ENCODE measurements at regions not wholly inside any gene's neighbourhood (a gene's known extent, or its start where the extent isn't known, plus 50 kb on each side); places are given as distances from the start of the nearest gene placed in this dataset.

DNA sequence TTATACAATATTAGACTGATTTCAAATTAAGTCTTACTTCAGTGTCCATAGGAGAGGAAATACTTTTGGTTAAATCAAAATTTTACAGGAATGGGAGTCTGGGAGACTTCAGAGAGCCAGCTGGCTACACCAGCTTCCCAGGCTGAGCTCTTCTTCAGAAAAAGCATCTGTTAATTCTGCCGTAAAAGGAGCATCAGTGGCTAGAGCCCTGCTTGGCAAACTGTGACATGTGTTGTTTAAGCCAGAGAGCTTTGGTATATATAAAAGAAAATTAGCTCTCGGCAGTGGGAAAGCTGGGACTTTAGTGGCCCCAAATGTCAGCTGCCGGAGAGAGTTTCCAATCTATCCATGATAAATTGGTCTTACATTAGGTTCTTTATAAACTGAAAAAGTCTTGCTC is 378.8 kb upstream of the TUSC1 start:
- TF ChIP-seq, protein P1, sequence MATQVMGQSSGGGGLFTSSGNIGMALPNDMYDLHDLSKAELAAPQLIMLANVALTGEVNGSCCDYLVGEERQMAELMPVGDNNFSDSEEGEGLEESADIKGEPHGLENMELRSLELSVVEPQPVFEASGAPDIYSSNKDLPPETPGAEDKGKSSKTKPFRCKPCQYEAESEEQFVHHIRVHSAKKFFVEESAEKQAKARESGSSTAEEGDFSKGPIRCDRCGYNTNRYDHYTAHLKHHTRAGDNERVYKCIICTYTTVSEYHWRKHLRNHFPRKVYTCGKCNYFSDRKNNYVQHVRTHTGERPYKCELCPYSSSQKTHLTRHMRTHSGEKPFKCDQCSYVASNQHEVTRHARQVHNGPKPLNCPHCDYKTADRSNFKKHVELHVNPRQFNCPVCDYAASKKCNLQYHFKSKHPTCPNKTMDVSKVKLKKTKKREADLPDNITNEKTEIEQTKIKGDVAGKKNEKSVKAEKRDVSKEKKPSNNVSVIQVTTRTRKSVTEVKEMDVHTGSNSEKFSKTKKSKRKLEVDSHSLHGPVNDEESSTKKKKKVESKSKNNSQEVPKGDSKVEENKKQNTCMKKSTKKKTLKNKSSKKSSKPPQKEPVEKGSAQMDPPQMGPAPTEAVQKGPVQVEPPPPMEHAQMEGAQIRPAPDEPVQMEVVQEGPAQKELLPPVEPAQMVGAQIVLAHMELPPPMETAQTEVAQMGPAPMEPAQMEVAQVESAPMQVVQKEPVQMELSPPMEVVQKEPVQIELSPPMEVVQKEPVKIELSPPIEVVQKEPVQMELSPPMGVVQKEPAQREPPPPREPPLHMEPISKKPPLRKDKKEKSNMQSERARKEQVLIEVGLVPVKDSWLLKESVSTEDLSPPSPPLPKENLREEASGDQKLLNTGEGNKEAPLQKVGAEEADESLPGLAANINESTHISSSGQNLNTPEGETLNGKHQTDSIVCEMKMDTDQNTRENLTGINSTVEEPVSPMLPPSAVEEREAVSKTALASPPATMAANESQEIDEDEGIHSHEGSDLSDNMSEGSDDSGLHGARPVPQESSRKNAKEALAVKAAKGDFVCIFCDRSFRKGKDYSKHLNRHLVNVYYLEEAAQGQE (IDR thresholded peaks at IDR 0.05; ENCODE audit: low read depth), result no peak
- TF ChIP-seq TEAD4 (IDR thresholded peaks at IDR 0.05), result no peak
- no peak for TF ChIP-seq TAF1 (IDR thresholded peaks at IDR 0.05; ENCODE audit: low read depth)
- TF ChIP-seq YY1 (IDR thresholded peaks at IDR 0.05; ENCODE audit: low read depth), result no peak
- TF ChIP-seq FOXM1 (IDR thresholded peaks at IDR 0.05; ENCODE audit: borderline replicate concordance, low read depth), result no peak
- TF ChIP-seq, protein P2, sequence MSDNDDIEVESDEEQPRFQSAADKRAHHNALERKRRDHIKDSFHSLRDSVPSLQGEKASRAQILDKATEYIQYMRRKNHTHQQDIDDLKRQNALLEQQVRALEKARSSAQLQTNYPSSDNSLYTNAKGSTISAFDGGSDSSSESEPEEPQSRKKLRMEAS (IDR thresholded peaks at IDR 0.05), result no peak
- no peak for TF ChIP-seq EP300 (IDR thresholded peaks at IDR 0.05; ENCODE audit: borderline replicate concordance)
- TF ChIP-seq, protein P3, sequence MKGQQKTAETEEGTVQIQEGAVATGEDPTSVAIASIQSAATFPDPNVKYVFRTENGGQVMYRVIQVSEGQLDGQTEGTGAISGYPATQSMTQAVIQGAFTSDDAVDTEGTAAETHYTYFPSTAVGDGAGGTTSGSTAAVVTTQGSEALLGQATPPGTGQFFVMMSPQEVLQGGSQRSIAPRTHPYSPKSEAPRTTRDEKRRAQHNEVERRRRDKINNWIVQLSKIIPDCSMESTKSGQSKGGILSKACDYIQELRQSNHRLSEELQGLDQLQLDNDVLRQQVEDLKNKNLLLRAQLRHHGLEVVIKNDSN (IDR thresholded peaks at IDR 0.05), result no peak

All from Ishikawa (cell line).